ENCODE measurements at regions not wholly inside any gene's neighbourhood (a gene's known extent, or its start where the extent isn't known, plus 50 kb on each side); places are given as distances from the start of the nearest gene placed in this dataset.
A peak's percentile ranks its signal among the peaks of the same experiment; 100 is the strongest.
"Not testable (repeated sequence)": the region's sequence is repeated elsewhere in the genome, so short reads cannot be mapped to it uniquely, and the experiment has no call there.

GRCh38 chr16:60682219-60682618, 1354.0 kb downstream of the CDH8 start:
- no peak overlapping the region for H3K4me3 ChIP-seq (ENCODE audit: low read length)
- no peak for DNase-seq (ENCODE audit: low read depth)
- no peak for TF ChIP-seq CTCF (conservative IDR thresholded peaks at IDR 0.05; ENCODE audit: low read length)

GRCh38 chr16:60681043-60681442, 1355.2 kb downstream of the CDH8 start:
- DNase-seq (ENCODE audit: low read depth) = no peak
- no peak overlapping the region for H3K4me3 ChIP-seq (ENCODE audit: low read length)
- no peak for TF ChIP-seq CTCF (conservative IDR thresholded peaks at IDR 0.05; ENCODE audit: low read length)

- no peak overlapping the region for H3K4me3 ChIP-seq (ENCODE audit: low read length)
- TF ChIP-seq CTCF (conservative IDR thresholded peaks at IDR 0.05; ENCODE audit: low read length) = no peak
Measured at GRCh38 chr16:60675022-60675421, 1361.2 kb downstream of the CDH8 start.

GRCh38 chr16:60674241-60674640, 1362.0 kb downstream of the CDH8 start:
- no peak overlapping the region for H3K4me3 ChIP-seq (ENCODE audit: low read length)
- DNase-seq (ENCODE audit: low read depth) = no peak
- TF ChIP-seq CTCF (conservative IDR thresholded peaks at IDR 0.05; ENCODE audit: low read length) = no peak

More at GRCh38 chr16:60675022-60675421, 1361.2 kb downstream of the CDH8 start:
- DNase-seq (ENCODE audit: low read depth) = no peak

- DNase-seq (ENCODE audit: low read depth) = no peak
- no peak for TF ChIP-seq CTCF (conservative IDR thresholded peaks at IDR 0.05; ENCODE audit: low read length)
- no peak overlapping the region for H3K4me3 ChIP-seq (ENCODE audit: low read length)
Measured at GRCh38 chr16:60655514-60656153, 1380.6 kb downstream of the CDH8 start.

GRCh38 chr16:60651346-60651745, 1384.9 kb downstream of the CDH8 start:
- no peak for TF ChIP-seq CTCF (conservative IDR thresholded peaks at IDR 0.05; ENCODE audit: low read length)
- H3K4me3 ChIP-seq (ENCODE audit: low read length) = no peak overlapping the region
- peak; percentile 45 for DNase-seq (ENCODE audit: low read depth)

- TF ChIP-seq CTCF (conservative IDR thresholded peaks at IDR 0.05; ENCODE audit: low read length) = no peak
- no peak overlapping the region for H3K4me3 ChIP-seq (ENCODE audit: low read length)
- no peak for DNase-seq (ENCODE audit: low read depth)
Measured at GRCh38 chr16:60648290-60648689, 1387.9 kb downstream of the CDH8 start.

- DNase-seq (ENCODE audit: low read depth); H3K4me3 ChIP-seq (ENCODE audit: low read length): not testable (repeated sequence)
Measured at GRCh38 chr16:60647388-60647787, 1388.8 kb downstream of the CDH8 start.

All from AG10803 (cell line).